Stimulated activated CD8-positive, alpha-beta memory T cell treated with anti-CD3 and anti-CD28 coated beads, Interleukin-15, amount 100 ng/mL, for 24 hours (primary cell): ENCODE measurements at regions not wholly inside any gene's neighbourhood (a gene's known extent, or its start where the extent isn't known, plus 50 kb on each side); places are given as distances from the start of the nearest gene placed in this dataset.

Experiments used
- DNase-seq: peaks from one replicate; pipeline ENCODE4 v3.0.0-alpha.2; 2020; ENCODE audit warnings: low read depth

- no peak for DNase-seq
These were observed 150.4 kb upstream of the RAI14 start for GRCh38 chr5:34505731-34506130.

GRCh38 chr5:34507933-34508332 is 148.2 kb upstream of the RAI14 start:
- no peak for DNase-seq

- no peak for DNase-seq
These were observed 146.7 kb upstream of the RAI14 start for GRCh38 chr5:34509392-34509791.

- no peak for DNase-seq
These were observed 146.1 kb upstream of the RAI14 start for GRCh38 chr5:34510002-34510401.

GRCh38 chr5:34511063-34511462 is 145.1 kb upstream of the RAI14 start:
- no peak for DNase-seq

GRCh38 chr5:34511481-34511880 is 144.6 kb upstream of the RAI14 start:
- DNase-seq = no peak

- DNase-seq = no peak
These were observed 144.2 kb upstream of the RAI14 start for GRCh38 chr5:34511915-34512314.

- DNase-seq = no peak
These were observed 140.0 kb upstream of the RAI14 start for GRCh38 chr5:34516166-34516565.

- DNase-seq = no peak
These were observed 139.4 kb upstream of the RAI14 start for GRCh38 chr5:34516686-34517085.

GRCh38 chr5:34517249-34517648 is 138.9 kb upstream of the RAI14 start:
- no peak for DNase-seq

- DNase-seq = no peak
These were observed 136.5 kb upstream of the RAI14 start for GRCh38 chr5:34519489-34520220.

GRCh38 chr5:34521628-34522290 is 134.4 kb upstream of the RAI14 start:
- DNase-seq = no peak

- DNase-seq = no peak
These were observed 133.3 kb upstream of the RAI14 start for GRCh38 chr5:34522599-34523386.

GRCh38 chr5:34523387-34523726 is 132.8 kb upstream of the RAI14 start:
- no peak for DNase-seq

- DNase-seq = no peak
These were observed 132.0 kb upstream of the RAI14 start for GRCh38 chr5:34524123-34524522.

GRCh38 chr5:34525761-34526160 is 130.4 kb upstream of the RAI14 start:
- DNase-seq = no peak

GRCh38 chr5:34526682-34527305 is 129.3 kb upstream of the RAI14 start:
- DNase-seq = no peak

GRCh38 chr5:34529581-34530331 is 126.4 kb upstream of the RAI14 start:
- no peak for DNase-seq

GRCh38 chr5:34530637-34531036 is 125.5 kb upstream of the RAI14 start:
- DNase-seq = no peak

- no peak for DNase-seq
These were observed 124.3 kb upstream of the RAI14 start for GRCh38 chr5:34531751-34532360.
